Calu3 (cell line): ENCODE measurements at regions not wholly inside any gene's neighbourhood (a gene's known extent, or its start where the extent isn't known, plus 50 kb on each side); places are given as distances from the start of the nearest gene placed in this dataset.
"Not testable (repeated sequence)": the region's sequence is repeated elsewhere in the genome, so short reads cannot be mapped to it uniquely, and the experiment has no call there.

ENCODE experiments used
- BruUV-seq: library from RNA; stranded (reverse); fragments of 400-500 nt; replicated peaks from 2 replicates; lab custom pipeline; 2021; lab: Mats Ljungman, UMichigan
- CTCF ChIA-PET: fragments of 300-600 bp; sonication (Branson Sonifier 250); formaldehyde crosslinking; loops from one replicate; lab custom pipeline; 2022; ENCODE audit warnings: antibody characterized with exemption; lab: Charles Lee
- DNase-seq: peaks from one replicate; pipeline ENCODE4 v3.0.0; 2022
- H3K27ac Mint-ChIP-seq: one replicate; pipeline ENCODE4 v1.8.0; 2022; ENCODE audit warnings: mixed read lengths; ENCODE audit not compliant: unreplicated experiment
- H3K27me3 Mint-ChIP-seq: one replicate; pipeline ENCODE4 v1.8.0; 2022; ENCODE audit warnings: mixed read lengths; ENCODE audit not compliant: unreplicated experiment
- H3K36me3 Mint-ChIP-seq: one replicate; pipeline ENCODE4 v1.8.0; 2022; ENCODE audit warnings: mild to moderate bottlenecking, moderate library complexity, mixed read lengths; ENCODE audit not compliant: insufficient read depth, unreplicated experiment
- H3K4me1 Mint-ChIP-seq: one replicate; pipeline ENCODE4 v1.8.0; 2022; ENCODE audit warnings: mild to moderate bottlenecking, low read depth, mixed read lengths; ENCODE audit not compliant: unreplicated experiment
- H3K4me3 Mint-ChIP-seq: one replicate; pipeline ENCODE4 v1.8.0; 2022; ENCODE audit warnings: mild to moderate bottlenecking, low read depth, moderate library complexity, mixed read lengths; ENCODE audit not compliant: unreplicated experiment
- H3K9me3 Mint-ChIP-seq: one replicate; pipeline ENCODE4 v1.8.0; 2022; ENCODE audit warnings: low read depth, mixed read lengths; ENCODE audit not compliant: unreplicated experiment
- intact Hi-C: fragments of 100-400 bp; cut with micrococcal nuclease; formaldehyde crosslinking; loops from one replicate; pipeline ENCODE4 v1.10.0; 2022; ENCODE audit not compliant: unreplicated experiment
- TF ChIP-seq, protein P1 (sequence below): fragments of 200-600 bp; IDR thresholded peaks from one replicate; pipeline ENCODE4 v1.8.0; 2022; ENCODE audit warnings: antibody characterized with exemption; ENCODE audit not compliant: unreplicated experiment

- TF ChIP-seq, protein P1, sequence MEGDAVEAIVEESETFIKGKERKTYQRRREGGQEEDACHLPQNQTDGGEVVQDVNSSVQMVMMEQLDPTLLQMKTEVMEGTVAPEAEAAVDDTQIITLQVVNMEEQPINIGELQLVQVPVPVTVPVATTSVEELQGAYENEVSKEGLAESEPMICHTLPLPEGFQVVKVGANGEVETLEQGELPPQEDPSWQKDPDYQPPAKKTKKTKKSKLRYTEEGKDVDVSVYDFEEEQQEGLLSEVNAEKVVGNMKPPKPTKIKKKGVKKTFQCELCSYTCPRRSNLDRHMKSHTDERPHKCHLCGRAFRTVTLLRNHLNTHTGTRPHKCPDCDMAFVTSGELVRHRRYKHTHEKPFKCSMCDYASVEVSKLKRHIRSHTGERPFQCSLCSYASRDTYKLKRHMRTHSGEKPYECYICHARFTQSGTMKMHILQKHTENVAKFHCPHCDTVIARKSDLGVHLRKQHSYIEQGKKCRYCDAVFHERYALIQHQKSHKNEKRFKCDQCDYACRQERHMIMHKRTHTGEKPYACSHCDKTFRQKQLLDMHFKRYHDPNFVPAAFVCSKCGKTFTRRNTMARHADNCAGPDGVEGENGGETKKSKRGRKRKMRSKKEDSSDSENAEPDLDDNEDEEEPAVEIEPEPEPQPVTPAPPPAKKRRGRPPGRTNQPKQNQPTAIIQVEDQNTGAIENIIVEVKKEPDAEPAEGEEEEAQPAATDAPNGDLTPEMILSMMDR: no peak
- DNase-seq: no peak
- intact Hi-C loops: no loop called here
- H3K27me3 Mint-ChIP-seq: no peaks in the 10 kb centered on the region
- CTCF ChIA-PET: no interaction called here
- no peaks in the 10 kb centered on the region for H3K9me3 Mint-ChIP-seq
- no peak overlapping the region for H3K4me3 Mint-ChIP-seq
- no peaks in the 10 kb centered on the region for H3K4me1 Mint-ChIP-seq
- no peaks in the 10 kb centered on the region for H3K36me3 Mint-ChIP-seq
- no peak overlapping the region for H3K27ac Mint-ChIP-seq
- no TSS peak for BruUV-seq
Observed at GRCh38 chr11:90294091-90294490, 71.2 kb upstream of the CHORDC1 start.

GRCh38 chr11:90288212-90288821, 65.5 kb upstream of the CHORDC1 start:
- Mint-ChIP-seq H3K27ac (no peak overlapping the region), H3K4me3 (no peak overlapping the region), H3K9me3 (no peaks in the 10 kb centered on the region), H3K36me3 (no peaks in the 10 kb centered on the region), H3K27me3 (no peaks in the 10 kb centered on the region), H3K4me1 (no peaks in the 10 kb centered on the region)
- no TSS peak for BruUV-seq
- intact Hi-C loops: loop anchor here (1.0 kb wide), 2 partner anchors 146 to 171 kb away; no protein-coding TSS in a partner anchor
- DNase-seq: no peak
- CTCF ChIA-PET: no interaction called here
- TF ChIP-seq, protein P1: peak; percentile 34

DNA sequence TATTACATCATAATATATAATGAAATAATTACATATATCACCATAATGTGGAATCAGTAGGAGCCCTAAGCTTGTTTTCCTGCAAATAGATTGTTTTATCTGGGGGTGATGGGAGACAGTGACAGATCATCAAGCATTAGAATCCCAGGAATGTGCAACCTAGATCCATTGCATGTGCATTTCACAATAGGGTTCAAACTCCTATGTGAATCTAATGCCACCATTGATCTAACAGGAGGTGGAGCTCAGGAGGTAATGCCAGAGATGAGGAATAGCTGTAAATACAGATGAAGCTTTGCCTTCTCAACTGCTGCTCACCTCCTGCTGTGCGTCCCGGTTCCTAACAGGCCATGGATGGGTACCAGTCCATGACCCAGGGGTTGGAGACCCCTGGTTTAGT, 63.8 kb upstream of the CHORDC1 start:
- intact Hi-C loops: no loop called here
- no peaks in the 10 kb centered on the region for H3K9me3 Mint-ChIP-seq
- no peaks in the 10 kb centered on the region for H3K4me1 Mint-ChIP-seq
- TF ChIP-seq, protein P1: no peak
- H3K27me3 Mint-ChIP-seq: no peaks in the 10 kb centered on the region
- CTCF ChIA-PET: no interaction called here
- no peak for DNase-seq
- BruUV-seq: no TSS peak
- no peak overlapping the region for H3K4me3 Mint-ChIP-seq
- no peaks in the 10 kb centered on the region for H3K36me3 Mint-ChIP-seq
- no peak overlapping the region for H3K27ac Mint-ChIP-seq

DNA sequence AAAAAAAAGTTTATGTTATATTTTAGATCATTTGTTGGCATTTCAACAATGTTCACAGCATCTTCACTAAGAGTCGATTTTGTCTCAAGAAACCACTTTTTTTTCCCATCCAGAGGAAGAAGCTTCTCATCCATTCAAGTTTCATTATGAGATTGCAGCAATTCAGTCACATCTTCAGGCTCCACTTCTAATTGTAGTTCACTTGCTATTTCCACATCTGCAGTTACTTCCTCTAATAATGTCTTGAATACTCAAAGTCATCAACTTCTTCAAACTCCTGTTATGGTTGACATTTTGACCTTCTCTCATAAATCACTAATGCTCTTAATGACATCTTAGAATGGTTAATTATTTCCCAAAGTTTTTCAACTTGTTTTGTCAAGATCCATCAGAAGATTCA, 61.3 kb upstream of the CHORDC1 start:
- Mint-ChIP-seq H3K4me1 (no peaks in the 10 kb centered on the region), H3K27me3 (no peaks in the 10 kb centered on the region), H3K4me3 (no peak overlapping the region), H3K27ac (no peak overlapping the region), H3K9me3 (no peaks in the 10 kb centered on the region), H3K36me3 (no peaks in the 10 kb centered on the region)
- TF ChIP-seq, protein P1: no peak
- CTCF ChIA-PET: interaction anchor here (0.6 kb wide), 1 partner anchor 23 kb away, joined by 3 read pairs; no protein-coding TSS in a partner anchor
- DNase-seq: no peak
- intact Hi-C loops: no loop called here
- no TSS peak for BruUV-seq

- H3K36me3 Mint-ChIP-seq, H3K4me3 Mint-ChIP-seq, H3K9me3 Mint-ChIP-seq, H3K27ac Mint-ChIP-seq, BruUV-seq, intact Hi-C loops, H3K4me1 Mint-ChIP-seq, CTCF ChIA-PET, DNase-seq, H3K27me3 Mint-ChIP-seq: not testable (repeated sequence)
Observed at GRCh38 chr11:90282551-90283071, 59.8 kb upstream of the CHORDC1 start.
